Mammary epithelial cell (primary cell): ENCODE measurements at regions not wholly inside any gene's neighbourhood (a gene's known extent, or its start where the extent isn't known, plus 50 kb on each side); places are given as distances from the start of the nearest gene placed in this dataset.

Source experiments
- CTCF ChIP-seq, 2 donors: IDR thresholded peaks in 1 of 2; conservative IDR thresholded peaks in 1 of 2; 2 replicates each; pipeline ENCODE4 v1.5.1; 2011 to 2012; ENCODE audit warnings: inconsistent platforms in 2 of 2, low read length in 2 of 2, mild to moderate bottlenecking in 2 of 2, control low read depth in 1 of 2, low read depth in 1 of 2; ENCODE audit not compliant: insufficient read depth in 1 of 2; ENCODE audit errors: extremely low read depth in 1 of 2
- EZH2 ChIP-seq: IDR thresholded peaks from 2 replicates; pipeline ENCODE4 v1.6.1; 2012; ENCODE audit warnings: low read length, inconsistent platforms, borderline replicate concordance

GRCh38 chr20:56933331-56933698 lies 304.2 kb downstream of the TFAP2C start:
- TF ChIP-seq CTCF (conservative IDR thresholded peaks at IDR 0.05 in 1 of 2, IDR thresholded peaks at IDR 0.05 in 1 of 2; ENCODE audit: extremely low read depth in 1 of 2, insufficient read depth in 1 of 2, low read depth in 1 of 2, low read length in 2 of 2) (no peak), EZH2 (no peak)
